H1 (cell line): ENCODE measurements at regions not wholly inside any gene's neighbourhood (a gene's known extent, or its start where the extent isn't known, plus 50 kb on each side); places are given as distances from the start of the nearest gene placed in this dataset.

Experiments
- CEBPB ChIP-seq: IDR thresholded peaks from 2 replicates; pipeline ENCODE4 v1.6.1; 2012; ENCODE audit warnings: low read depth, low read length
- MAFK ChIP-seq: IDR thresholded peaks from 2 replicates; pipeline ENCODE4 v1.6.1; 2012; ENCODE audit warnings: low read depth, mild to moderate bottlenecking, improper control_type of control experiment, low read length
- MAX ChIP-seq: IDR thresholded peaks from 2 replicates; pipeline ENCODE4 v1.6.1; 2012; ENCODE audit warnings: inconsistent platforms
- POU5F1 ChIP-seq: IDR thresholded peaks from 2 replicates; pipeline ENCODE4 v1.6.1; 2011; ENCODE audit warnings: low read depth, mild to moderate bottlenecking, low read length, moderate library complexity
- SP4 ChIP-seq: IDR thresholded peaks from 2 replicates; pipeline ENCODE4 v1.6.1; 2012; ENCODE audit warnings: low read length, inconsistent platforms
- TF ChIP-seq, protein P1 (sequence below): fragments of 300-600 bp; sonication (generic); IDR thresholded peaks from 2 replicates; pipeline ENCODE4 v1.7.1; 2012; ENCODE audit warnings: low read length, moderate library complexity, mild to moderate bottlenecking, inconsistent platforms; ENCODE audit not compliant: insufficient replicate concordance
- TF ChIP-seq, protein P2 (sequence below): IDR thresholded peaks from 2 replicates; pipeline ENCODE4 v1.6.1; 2012; ENCODE audit warnings: low read length, inconsistent platforms

DNA sequence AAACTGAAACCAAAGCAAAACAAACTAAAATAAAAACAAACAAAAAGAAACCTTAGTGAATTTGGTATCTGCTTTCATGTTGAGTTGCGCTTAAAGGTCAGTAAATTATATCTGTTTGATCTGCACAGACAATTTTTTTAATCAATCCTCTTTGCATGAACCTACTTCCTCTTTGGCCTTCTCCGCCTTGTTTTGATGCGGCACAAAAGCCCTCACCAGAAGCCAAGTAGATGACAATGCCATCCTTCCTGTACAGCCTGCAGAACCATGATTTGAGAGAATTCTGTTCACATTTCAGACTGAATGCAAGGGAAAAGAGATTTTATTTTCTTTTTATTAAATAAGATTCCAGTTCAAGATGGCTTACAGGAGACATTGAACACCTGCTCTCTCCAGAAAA, 473.6 kb upstream of the FTMT start (continued):
- TF ChIP-seq, protein P1, sequence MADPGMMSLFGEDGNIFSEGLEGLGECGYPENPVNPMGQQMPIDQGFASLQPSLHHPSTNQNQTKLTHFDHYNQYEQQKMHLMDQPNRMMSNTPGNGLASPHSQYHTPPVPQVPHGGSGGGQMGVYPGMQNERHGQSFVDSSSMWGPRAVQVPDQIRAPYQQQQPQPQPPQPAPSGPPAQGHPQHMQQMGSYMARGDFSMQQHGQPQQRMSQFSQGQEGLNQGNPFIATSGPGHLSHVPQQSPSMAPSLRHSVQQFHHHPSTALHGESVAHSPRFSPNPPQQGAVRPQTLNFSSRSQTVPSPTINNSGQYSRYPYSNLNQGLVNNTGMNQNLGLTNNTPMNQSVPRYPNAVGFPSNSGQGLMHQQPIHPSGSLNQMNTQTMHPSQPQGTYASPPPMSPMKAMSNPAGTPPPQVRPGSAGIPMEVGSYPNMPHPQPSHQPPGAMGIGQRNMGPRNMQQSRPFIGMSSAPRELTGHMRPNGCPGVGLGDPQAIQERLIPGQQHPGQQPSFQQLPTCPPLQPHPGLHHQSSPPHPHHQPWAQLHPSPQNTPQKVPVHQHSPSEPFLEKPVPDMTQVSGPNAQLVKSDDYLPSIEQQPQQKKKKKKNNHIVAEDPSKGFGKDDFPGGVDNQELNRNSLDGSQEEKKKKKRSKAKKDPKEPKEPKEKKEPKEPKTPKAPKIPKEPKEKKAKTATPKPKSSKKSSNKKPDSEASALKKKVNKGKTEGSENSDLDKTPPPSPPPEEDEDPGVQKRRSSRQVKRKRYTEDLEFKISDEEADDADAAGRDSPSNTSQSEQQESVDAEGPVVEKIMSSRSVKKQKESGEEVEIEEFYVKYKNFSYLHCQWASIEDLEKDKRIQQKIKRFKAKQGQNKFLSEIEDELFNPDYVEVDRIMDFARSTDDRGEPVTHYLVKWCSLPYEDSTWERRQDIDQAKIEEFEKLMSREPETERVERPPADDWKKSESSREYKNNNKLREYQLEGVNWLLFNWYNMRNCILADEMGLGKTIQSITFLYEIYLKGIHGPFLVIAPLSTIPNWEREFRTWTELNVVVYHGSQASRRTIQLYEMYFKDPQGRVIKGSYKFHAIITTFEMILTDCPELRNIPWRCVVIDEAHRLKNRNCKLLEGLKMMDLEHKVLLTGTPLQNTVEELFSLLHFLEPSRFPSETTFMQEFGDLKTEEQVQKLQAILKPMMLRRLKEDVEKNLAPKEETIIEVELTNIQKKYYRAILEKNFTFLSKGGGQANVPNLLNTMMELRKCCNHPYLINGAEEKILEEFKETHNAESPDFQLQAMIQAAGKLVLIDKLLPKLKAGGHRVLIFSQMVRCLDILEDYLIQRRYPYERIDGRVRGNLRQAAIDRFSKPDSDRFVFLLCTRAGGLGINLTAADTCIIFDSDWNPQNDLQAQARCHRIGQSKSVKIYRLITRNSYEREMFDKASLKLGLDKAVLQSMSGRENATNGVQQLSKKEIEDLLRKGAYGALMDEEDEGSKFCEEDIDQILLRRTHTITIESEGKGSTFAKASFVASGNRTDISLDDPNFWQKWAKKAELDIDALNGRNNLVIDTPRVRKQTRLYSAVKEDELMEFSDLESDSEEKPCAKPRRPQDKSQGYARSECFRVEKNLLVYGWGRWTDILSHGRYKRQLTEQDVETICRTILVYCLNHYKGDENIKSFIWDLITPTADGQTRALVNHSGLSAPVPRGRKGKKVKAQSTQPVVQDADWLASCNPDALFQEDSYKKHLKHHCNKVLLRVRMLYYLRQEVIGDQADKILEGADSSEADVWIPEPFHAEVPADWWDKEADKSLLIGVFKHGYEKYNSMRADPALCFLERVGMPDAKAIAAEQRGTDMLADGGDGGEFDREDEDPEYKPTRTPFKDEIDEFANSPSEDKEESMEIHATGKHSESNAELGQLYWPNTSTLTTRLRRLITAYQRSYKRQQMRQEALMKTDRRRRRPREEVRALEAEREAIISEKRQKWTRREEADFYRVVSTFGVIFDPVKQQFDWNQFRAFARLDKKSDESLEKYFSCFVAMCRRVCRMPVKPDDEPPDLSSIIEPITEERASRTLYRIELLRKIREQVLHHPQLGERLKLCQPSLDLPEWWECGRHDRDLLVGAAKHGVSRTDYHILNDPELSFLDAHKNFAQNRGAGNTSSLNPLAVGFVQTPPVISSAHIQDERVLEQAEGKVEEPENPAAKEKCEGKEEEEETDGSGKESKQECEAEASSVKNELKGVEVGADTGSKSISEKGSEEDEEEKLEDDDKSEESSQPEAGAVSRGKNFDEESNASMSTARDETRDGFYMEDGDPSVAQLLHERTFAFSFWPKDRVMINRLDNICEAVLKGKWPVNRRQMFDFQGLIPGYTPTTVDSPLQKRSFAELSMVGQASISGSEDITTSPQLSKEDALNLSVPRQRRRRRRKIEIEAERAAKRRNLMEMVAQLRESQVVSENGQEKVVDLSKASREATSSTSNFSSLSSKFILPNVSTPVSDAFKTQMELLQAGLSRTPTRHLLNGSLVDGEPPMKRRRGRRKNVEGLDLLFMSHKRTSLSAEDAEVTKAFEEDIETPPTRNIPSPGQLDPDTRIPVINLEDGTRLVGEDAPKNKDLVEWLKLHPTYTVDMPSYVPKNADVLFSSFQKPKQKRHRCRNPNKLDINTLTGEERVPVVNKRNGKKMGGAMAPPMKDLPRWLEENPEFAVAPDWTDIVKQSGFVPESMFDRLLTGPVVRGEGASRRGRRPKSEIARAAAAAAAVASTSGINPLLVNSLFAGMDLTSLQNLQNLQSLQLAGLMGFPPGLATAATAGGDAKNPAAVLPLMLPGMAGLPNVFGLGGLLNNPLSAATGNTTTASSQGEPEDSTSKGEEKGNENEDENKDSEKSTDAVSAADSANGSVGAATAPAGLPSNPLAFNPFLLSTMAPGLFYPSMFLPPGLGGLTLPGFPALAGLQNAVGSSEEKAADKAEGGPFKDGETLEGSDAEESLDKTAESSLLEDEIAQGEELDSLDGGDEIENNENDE = no peak
- TF ChIP-seq POU5F1 (no peak), MAFK (no peak), SP4 (no peak), CEBPB (no peak), MAX (no peak)
- TF ChIP-seq, protein P2, sequence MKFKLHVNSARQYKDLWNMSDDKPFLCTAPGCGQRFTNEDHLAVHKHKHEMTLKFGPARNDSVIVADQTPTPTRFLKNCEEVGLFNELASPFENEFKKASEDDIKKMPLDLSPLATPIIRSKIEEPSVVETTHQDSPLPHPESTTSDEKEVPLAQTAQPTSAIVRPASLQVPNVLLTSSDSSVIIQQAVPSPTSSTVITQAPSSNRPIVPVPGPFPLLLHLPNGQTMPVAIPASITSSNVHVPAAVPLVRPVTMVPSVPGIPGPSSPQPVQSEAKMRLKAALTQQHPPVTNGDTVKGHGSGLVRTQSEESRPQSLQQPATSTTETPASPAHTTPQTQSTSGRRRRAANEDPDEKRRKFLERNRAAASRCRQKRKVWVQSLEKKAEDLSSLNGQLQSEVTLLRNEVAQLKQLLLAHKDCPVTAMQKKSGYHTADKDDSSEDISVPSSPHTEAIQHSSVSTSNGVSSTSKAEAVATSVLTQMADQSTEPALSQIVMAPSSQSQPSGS = no peak
